GM03348 (cell line): ENCODE measurements at regions not wholly inside any gene's neighbourhood (a gene's known extent, or its start where the extent isn't known, plus 50 kb on each side); places are given as distances from the start of the nearest gene placed in this dataset.
"Not testable (repeated sequence)": the region's sequence is repeated elsewhere in the genome, so short reads cannot be mapped to it uniquely, and the experiment has no call there.

Source experiments
- DNase-seq: peaks from one replicate; pipeline ENCODE4 v3.0.0; 2012; ENCODE audit warnings: low spot score

GRCh38 chr12:131340616-131341210 lies 370.2 kb upstream of the SFSWAP start:
- DNase-seq = no peak

DNA sequence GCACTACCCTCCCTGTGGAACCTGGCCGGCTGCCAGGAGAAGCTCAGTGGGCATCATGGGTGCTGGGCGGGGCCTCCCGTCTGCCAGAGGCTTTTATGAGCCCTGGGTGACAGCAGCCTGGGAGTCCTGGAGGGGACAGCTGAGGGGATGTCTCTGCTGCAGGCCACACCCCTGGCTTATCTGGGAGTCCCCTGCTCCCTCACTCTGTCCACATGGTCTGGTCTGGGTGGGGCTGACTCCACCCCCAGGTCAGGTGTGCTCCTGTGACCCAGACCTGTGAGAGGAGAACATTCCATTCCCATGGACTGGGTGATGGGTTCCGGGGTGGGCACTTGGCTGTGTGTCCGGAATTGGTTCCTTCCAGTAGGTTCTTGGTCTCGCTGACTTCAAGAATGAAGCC lies 369.3 kb upstream of the SFSWAP start:
- not testable (repeated sequence) for DNase-seq

GRCh38 chr12:131343436-131343835 lies 367.5 kb upstream of the SFSWAP start:
- not testable (repeated sequence) for DNase-seq

DNA sequence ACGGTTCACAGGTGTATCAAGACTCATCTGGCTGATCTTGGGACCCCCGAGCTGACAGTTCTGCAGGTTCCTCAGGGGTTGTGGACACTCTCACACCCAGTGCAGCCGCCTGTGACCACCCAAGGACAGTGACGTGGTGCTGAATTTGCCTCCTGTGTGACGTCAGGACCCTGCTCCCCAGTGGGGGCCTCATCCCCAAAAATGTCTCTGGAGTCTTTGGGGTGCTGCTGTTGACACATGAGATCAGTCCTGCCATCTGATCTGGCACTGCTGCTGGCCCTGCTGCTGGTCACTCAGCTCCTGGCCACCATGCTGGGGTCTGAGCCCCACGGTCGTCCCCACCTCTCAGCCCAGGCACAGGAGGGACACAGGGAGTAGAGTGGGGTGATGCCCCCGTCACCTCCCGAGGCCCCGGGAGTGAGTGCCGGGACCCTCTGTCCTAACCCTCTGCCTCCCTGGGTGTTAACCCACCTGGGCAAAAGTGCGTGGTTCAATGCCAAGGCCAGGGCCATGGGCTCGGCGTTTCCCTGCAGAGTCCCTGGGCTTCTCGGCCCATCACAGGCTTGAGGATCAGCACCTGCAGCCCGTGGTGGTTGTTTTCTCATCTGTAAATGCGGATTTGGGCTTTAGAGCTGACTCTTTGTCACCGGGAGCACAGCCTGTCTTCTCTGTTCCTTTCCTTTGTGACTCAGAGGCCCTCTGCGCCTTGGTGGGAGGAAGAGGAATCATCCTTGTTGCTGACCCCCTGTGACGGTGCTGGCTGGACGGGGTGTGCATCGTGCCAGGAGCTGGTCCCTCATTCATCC lies 366.0 kb upstream of the SFSWAP start:
- not testable (repeated sequence) for DNase-seq

- DNase-seq = peak; percentile 9
Measured at GRCh38 chr12:131345521-131346436, 365.1 kb upstream of the SFSWAP start.

DNA sequence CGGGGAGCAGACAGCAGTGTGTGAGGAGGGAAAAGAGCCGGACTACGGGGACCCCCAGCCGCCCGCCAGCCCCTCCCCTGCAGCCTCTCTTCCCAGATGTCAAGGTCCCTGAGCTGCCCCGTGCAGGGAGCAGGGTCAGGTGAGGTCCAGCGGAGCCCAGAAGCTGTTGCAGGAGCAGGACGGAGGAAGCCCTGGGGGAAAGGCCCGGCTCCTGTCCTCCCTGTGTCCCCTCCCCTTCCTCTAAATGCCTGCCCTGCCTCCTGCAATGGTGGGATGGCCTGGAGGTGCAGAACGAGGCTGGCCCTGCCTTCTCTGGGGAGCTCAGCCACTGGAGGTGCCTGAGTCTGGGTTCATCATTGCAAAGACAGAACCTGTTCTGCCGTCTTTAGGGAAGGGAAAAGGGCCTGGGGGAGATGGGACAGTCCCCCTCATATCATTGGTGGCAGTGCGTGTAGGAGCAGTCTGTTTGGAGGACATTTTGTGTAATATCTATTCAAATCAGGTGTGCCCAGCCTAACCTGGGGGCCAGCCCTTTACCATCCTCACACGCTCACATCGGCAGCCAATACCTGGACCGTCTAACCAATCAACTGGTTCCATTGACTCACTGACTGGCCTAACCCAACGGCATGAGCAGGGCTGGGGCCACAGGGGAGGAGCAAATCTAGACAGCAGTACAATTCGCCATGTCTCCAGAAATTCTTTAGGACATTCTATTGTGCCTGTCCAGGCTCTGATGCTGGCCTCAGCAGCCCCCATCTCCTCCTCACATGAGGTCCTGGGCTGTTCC lies 364.1 kb upstream of the SFSWAP start:
- no peak for DNase-seq

- DNase-seq = no peak
Measured at GRCh38 chr12:131347345-131347714, 363.6 kb upstream of the SFSWAP start.

- DNase-seq = no peak
Measured at GRCh38 chr12:131347732-131348131, 363.2 kb upstream of the SFSWAP start.

DNA sequence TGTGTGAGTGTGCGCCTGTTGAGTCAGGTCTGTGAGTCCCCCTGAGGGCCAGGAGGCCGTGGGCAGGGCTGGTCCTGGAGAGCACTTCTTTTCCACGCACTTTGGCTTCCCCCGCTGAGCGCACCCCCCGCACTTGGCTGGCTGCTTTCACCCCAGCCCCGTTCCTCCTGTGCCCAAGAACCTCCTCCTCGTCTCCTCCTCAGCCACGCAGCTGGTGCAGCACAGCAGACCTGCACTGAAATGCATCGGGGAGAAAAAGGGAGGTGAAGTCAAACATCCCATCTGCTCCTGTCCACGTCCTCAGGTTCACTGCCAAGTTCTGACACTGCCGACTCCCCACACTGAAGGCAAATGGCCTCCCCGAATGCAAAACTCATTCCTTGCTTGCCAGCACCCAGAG lies 362.7 kb upstream of the SFSWAP start:
- no peak for DNase-seq

- no peak for DNase-seq
Measured at GRCh38 chr12:131348646-131349045, 362.2 kb upstream of the SFSWAP start.

DNA sequence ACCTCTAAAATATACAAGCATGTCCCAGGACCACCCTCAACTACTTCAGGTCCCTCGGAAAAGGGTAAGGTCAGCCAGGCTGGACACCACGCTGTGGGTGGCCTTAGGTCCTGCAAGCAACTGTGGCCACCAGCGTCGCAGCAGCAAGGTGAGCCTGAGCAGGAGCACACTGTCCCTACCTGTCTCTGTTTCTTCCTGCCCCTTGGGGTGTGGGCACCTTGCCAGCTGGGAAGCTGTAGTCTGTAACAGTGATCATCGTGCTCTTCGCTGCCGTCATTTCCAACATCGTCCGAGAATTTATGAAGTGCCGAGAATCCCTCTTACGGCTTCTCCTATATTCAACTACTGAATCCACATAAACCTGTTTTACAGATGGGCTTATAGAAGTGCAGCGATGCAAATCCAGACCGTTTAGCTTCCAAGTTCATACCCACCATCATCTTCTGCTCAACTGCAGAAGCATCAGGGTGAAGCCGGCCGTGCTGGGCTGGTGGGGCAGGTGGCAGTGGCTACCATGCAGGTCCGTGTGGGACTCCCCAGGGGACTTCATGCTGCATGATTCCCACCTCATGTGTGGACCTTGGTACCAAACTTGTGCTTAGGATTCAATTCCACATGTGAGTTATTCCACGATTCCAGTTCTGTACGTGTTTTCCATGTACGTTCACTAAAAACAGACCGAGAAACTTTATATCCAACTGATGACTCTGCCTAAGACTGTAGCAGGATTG lies 361.3 kb upstream of the SFSWAP start:
- no peak for DNase-seq

DNA sequence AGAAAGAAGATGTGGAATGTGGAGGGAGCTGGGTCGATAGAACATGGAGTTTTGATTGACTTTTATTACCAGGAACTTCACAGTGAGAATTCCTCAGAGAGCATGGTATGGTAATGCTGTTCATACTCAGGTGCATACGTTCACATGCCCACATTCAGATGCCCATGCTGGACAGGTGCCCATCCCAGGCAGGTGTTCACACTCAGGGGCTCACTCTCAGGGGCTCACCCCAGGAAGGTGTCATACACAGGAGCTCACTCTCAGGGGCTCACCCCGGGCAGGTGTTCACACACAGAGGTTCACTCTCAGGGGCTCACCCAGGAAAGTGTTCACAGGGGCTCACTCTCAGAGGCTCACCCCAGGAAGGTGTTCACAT lies 360.0 kb upstream of the SFSWAP start:
- no peak for DNase-seq

GRCh38 chr12:131351319-131352028 lies 359.4 kb upstream of the SFSWAP start:
- DNase-seq = peak; percentile 8

- no peak for DNase-seq
Measured at GRCh38 chr12:131352296-131352900, 358.5 kb upstream of the SFSWAP start.

- DNase-seq = no peak
Measured at GRCh38 chr12:131353376-131353775, 357.5 kb upstream of the SFSWAP start.

DNA sequence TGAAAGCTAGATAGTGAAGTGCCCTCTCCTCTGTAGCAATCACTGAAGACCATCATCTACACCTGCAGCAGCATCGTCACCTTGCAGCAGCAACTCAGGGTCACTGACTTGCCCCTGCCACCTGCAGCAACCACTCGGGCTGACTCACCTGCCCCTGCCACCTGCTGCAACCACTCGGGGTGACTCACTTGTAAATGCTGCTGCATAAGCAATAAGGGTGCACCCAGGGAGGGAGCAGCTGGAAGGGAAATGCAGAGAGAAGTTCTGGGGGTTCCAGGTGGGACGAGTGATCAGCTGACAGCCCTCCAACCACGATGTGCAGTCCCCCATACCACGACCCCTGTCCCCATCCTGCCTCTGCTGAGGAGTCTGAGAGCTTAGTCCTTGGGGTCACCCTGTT lies 357.1 kb upstream of the SFSWAP start:
- no peak for DNase-seq

GRCh38 chr12:131355361-131356245 lies 355.3 kb upstream of the SFSWAP start:
- DNase-seq = no peak

GRCh38 chr12:131356485-131357184 lies 354.3 kb upstream of the SFSWAP start:
- DNase-seq = no peak
